ENCODE measurements at regions not wholly inside any gene's neighbourhood (a gene's known extent, or its start where the extent isn't known, plus 50 kb on each side); places are given as distances from the start of the nearest gene placed in this dataset.
A peak's percentile ranks its signal among the peaks of the same experiment; 100 is the strongest.

DNA sequence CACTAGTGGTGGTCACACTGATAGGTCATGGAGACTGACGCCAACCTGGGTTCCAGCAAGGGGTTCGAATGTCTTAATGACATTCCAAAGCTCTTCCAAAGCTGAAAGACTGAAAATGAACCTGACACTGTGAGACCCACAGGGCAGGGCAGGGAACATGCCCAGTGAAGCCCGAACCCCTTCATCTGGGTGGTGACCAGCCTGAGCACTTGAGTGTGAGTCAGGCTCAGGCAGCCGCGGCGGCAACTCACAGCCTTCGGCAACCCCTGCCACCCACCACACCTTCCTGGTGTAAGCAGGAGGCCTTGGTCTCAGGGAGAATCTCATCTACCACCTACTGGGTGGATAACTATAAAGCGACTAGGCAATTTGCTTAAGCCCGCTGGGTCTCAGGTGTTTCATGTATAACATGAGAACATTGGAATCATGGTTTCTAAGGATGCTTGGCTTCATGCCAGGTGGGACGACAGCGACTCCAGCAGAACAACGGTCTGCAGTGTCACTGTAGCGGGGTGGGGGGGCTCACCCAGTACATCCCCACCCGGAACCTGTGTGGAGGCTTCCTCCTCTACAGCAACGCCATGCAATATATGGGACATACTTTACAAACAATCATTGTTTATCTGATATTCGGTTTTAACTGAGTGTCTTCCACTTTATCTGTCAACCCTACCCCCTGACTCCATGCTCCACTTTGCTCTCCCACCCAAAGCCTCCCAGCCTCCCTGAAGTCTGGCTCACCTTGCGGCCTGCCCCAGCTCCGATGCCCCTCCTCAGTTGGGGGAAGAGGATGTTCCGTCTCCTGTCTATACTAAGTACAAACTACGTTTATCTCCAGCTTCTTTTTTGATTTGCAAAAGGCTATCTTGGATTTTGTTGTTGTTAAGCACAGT, 125.0 kb upstream of the MEF2A start:
- DNase-seq (ENCODE audit: low read depth, low spot score), result no peak

DNA sequence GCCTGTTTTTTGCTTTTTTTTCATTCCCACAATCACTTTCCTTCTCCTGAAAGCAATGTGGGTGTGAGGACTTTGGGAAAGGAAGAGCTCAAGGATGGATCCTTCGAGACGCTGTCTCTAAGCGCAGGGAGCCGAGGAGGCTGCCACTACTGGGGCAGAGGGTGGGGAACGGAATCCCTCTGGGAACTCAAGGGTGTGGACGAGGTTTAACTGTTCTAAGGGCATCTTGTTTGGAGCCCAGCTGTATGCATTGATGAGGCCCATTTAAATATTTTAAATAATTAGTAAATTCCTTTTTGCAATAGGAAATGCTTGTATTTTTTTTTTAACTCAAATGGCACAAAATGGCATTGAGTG, 124.4 kb upstream of the MEF2A start:
- DNase-seq (ENCODE audit: low read depth, low spot score), result no peak

DNA sequence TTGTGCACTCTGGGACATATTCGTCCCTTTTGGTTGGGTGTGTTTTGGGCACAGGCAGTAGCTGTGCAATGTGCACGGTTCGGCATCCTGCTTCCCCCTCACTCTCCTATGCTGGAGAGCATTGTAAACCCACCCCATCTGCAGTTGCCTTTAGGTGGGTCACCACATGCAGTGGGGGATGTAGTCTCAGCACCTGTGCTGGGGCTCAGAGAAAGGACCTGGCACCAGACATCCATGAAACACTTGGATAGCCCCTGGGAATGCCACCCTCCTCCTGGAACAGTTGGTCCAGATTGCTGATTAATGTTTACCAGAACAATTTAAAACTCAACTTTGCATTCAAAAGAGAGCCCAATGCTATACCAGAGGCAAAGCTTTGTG, 123.9 kb upstream of the MEF2A start:
- no peak for DNase-seq (ENCODE audit: low read depth, low spot score)

DNA sequence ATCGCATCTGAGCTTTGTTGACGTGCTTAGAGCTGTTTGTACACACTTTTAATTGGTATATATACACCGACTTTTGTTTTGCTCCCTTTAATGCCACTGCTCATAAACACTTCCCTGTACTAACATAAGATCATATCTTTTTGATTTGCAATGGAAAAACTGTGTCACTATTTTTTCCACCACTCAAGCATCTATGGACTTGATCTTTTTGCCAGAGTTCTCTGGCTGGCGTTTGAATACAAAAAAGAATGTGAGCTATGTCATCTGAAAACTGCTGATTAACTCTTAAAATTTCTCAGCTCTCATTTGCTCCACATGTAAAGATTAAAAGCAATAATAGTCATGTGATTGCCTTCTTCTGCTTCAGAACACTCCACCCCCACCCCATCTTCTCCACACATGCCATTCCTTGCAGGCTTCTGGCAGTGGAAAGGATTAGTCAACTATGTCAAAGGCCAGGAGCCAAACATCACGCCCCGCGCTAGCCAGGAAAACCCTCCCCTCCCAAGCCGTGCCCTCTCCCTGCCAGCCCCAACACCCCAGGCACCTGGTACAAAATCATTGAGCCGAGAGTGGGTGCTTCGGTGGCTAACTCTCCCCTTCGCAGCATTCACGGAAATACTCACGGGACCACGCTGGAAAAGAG, 123.4 kb upstream of the MEF2A start:
- no peak for DNase-seq (ENCODE audit: low read depth, low spot score)

DNA sequence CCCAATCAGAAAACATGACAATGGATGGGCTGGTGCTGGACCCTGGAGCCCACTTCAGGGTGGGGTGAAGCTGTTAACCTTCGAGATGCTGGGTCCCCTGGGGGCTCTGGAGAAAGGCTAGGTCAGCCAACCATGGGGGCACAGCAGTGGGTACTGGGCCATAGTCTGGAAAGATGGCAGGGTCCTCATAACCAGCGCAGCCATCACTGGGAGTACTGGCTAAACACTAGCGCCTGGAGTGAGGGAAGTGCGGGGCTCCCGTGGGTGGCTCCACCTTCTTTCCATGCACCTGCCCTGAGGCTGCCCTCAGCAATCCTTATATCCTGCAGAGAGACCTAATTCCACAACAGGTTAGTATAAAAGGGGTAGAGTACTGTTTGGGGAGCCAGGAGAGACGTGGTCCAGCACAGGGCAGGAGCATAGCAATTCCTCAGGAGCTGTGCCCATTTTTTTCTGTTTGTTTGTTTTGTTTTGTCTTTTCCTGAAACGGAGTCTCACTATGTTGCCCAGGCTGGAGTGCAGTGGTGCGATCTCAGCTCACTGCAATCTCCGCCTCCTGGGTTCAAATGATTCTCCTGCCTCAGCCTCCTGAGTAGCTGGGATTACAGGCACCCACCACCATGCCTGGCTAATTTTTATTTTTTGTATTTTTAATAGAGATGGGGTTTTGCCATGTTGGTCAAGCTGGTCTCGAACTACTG, 122.6 kb upstream of the MEF2A start:
- no peak for DNase-seq (ENCODE audit: low read depth, low spot score)

DNA sequence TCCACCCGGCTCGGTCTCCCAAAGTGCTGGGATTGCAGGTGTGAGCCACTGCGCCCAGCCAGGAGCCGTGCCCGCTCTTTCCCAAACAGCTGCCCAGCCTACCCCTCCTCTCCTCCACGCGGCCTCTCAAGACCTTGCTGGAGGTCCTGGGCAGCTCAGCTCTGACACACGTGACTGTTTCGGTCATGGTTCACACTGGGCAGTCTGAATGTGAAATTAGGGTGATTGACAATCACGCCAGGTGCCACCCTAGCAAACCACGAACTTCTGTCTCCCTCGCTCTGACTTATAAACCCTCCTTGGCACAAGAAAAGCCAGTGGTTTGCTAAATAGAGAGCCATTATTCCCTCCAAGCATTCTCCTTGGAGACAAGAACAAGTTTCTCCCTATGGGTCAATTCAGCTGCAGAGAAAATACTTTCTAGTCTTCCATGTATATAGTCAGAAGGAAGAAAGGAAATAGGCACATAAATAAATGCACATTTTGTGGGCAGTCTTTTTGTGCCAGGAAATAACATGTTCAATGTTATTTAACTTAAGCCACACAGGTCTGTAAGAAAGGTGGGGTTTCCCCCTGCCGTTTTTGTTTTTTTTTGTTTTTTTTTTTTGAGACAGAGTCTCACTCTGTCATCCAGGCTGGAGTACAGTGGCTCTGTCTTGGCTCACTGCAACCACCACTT, 121.9 kb upstream of the MEF2A start:
- no peak for DNase-seq (ENCODE audit: low read depth, low spot score)

DNA sequence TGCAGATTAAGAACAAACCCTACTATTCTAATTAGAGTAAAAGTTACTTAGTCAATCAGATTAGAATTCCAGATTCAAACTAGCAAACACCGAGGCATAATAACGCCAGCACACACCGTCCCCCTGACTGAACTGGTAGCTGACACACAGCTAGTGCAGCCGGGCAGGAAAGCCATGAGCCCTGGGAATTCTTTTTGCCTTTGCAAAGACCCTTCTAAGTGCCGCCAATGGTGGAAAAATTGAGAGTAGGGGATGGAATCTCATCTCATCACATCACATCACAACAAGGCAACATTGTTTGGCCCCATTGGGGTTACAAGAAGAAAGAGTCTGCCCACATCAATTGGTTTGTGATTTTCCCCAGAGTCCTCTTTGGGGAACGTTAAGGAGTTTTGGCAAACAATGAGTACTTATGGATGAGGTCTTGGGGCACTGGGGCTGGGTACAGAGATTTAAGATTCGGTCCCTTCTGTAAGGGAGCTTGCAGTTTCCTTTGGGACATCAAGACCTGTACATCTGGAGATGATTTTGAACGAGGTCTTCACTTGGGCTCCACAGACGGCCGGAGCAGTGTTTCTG, 120.4 kb upstream of the MEF2A start:
- DNase-seq (ENCODE audit: low read depth, low spot score), result no peak

DNA sequence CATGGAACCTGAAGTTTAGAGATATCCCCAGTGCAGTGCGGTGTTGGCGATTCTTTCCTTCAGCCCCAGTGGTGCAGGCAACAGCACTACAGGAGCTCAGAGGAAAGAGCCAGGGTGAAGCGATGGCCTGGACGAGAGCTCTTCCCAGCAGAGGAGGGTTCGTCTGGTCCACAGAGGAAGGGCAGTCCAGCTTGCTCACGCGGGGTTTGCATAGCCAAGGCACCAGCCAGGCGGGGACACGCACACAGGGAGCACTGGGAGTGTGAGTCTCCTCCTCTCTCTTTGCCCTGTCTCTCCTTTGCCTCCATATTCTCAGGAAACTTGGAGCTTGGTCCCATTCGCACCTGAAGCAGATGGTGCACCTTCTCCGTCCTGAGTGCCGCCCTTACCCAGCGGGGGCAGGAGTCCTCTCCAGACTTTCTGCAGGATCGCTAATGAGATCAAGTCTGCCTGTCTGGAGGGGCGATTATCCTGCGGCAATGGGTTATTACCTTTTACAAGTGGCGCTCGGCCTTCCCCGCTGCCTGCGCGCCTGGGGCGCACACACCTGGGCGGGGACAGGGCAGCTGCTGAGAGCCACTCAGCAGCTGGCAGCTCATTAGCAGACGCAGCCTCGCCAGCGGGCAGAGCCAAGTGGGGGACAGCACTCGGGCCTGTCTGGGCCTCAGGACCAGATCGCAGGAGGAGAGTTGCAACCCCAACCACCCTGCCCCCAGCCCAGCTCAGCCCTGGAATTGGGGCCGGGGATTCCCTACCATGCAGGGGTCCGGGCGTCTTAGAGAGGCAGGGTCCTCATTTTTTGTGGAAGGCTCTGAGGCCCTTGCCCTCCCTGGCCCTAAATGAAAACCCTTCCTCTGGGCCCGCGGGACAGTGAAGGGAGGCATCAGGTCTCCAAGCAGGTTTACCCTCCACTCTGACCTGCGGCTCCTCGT, 119.0 kb upstream of the MEF2A start:
- DNase-seq (ENCODE audit: low read depth, low spot score), result no peak

DNA sequence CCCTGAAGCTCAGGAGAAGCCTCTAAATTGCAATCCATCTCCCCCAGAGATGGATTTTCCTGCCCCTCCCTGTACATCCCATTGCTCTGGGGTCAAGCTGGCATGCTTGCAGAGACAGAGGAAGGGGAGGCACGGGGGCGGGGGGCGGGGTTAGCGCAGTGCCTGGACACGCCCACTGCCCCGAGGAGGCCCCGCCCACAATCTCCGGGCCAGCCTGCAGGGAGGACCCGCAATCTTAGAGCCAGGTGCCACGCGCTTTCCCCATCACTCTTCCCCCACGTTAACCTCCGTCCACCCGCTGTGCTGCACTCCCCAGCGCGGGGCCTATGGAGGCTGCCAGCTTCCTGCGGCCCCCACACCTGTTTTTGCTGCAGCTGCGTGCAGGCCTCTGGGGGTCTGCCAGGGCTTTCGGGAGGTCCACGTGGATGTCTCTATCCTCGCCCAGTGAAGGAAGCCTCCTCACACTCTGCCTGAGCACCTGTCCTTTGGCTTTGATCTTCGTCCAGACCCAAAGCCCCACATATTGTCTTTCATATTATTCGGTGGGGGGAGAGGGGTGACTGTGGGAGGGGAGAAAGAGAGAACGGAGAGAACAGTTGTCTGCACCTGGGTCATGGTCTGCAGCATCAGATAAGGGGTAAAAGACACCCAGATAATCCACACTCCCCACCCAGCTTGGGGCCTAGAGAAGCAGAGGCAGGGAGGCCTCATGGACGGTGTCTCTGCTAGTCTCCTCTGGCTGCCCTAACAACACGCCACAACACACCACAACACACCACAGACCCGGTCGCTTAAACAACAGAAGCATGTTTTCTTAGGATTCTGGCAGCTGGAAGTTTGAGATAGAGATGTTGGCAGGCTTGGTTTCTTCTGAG, 118.0 kb upstream of the MEF2A start:
- no peak for DNase-seq (ENCODE audit: low read depth, low spot score)

DNA sequence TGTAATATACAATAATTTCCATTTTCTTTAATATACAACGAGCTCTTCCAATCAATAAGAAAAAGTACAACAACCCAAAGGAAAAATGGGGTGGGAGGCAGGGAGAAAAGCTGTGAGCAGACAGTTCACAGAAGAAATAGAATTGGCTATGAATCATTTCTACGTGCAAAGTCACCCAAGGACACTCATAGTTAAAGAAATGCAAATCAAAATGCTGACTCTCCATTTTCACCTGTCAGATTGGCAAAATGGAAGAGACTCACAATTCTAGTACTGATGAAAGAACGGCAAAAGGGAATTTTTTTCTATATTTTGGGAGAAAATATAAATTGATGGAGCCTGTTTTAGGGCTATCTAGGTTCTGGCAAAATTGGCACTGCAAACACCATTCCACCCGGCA, 116.3 kb upstream of the MEF2A start:
- DNase-seq (ENCODE audit: low read depth, low spot score), result no peak

DNA sequence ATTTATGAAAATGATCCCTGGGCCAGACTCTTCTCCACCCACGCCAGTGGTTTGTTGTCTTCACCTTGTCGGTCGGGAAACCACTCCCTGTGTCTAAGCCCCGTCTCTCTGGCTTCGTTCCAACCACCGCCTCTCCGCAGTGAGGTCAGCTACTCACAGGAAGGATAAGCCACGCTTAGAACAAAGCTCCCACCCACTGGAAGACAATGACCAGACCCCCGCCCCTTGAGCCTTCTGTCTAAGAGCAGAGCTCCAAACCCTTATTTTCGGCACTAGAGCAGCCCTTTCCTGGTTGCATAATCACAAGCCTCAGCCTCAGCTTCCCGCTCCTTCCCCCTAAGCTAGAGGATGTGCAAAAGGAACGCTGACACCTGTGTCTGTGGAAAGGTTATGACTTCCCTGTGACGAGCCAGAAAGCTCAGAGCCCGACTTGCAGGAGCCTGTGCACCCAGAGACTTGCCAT, 114.9 kb upstream of the MEF2A start:
- DNase-seq (ENCODE audit: low read depth, low spot score), result no peak

DNA sequence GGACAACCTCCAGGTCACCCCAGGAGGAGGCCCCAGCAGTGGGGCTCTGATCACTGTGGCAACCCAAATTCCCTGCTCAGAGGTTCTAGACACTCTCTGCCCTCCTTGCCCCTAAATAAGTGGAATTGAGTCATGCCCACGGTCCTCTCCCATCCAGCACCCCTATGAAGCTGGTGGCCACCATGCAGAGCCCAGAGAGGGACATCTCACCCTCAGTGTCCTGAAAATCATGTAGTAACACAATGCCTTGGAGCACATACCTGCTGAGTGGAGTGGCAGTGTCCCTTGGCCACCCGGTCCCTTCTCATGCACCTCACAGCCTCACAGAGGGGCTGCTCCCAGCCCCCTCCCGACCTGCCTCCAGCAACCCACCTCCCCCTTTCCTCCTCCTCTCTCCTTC, 114.3 kb upstream of the MEF2A start:
- DNase-seq (ENCODE audit: low read depth, low spot score), result no peak

DNA sequence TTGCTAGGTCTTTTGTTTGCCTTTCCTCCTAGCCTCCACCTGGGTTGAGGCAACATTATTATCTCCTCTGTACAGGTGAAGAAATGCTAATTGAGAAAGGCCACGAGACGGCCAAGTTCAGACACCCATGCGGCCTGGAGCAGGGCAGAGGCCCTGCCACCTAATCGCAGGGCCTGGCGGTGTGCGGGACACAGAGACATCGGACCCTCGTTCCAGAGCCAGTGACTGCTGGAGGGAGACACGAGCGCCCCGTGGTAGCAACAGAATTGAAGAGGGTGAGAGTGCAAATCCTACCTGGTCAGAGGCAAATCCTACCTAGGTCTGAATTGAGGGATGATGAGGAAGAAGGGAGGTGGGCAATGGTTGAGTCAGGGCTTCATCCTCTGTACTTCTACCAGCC, 113.8 kb upstream of the MEF2A start:
- DNase-seq (ENCODE audit: low read depth, low spot score), result no peak

DNA sequence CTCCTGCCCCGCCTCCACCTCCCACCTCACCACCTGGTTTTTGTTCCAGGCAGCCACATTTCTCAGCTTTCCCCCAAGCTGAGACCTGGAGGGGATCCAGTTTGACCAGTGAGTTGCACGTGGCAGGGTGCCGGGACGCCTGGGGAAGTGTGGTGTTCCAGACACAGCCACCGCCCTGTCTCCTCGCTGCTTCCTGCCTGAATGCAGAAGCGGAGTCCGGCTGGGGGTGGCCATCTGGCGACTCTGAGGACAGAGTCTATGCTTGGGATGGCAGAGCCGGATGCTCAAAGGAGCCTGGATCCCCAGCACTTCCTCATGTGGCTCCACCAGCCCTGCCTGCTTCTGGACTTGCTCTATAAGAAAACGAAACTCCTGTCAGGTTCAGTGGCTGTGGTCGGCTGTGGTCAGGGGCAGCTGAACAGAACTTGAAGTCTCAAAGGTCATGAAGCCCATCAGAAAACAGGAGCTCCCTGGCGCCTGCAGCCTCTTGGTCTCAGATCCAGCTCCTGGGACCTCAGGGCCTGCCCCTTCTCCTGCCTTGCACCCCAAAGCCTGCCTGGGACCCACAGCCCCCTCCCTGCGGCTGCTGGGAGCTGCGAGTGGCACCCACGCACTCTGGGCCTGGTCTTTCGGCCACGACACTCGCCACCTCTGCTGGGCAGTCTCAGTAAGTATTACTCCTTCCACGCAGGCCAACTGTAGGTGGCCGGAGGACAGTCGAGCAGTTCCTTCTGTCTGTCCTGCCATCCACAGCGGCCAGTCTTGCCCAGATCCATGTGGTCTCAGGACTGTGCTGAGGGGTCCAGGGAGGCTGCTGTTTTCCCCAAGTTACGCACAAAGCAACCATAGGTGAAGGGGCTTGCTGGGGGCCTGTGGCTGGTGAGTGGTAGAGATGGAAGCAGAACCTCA, 112.8 kb upstream of the MEF2A start:
- DNase-seq (ENCODE audit: low read depth, low spot score), result no peak

DNA sequence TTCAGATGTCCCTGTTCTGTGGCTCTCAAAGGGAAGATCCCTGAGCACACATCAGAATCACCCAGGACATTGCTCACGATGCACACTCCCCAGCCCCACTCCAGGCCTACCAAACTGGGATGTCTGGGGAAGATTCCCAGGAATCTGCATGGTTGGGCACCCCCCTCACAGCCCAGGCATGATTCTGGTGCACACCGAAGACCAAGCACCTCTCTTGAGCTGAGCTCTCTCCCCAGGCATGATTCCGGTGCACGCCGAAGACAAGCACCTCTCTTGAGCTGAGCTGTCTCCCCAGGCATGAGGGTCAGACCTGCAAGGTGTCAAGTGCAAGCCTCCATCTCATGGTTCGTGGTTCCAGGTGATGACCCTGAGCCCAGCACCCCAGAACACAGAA, 112.2 kb upstream of the MEF2A start:
- DNase-seq (ENCODE audit: low read depth, low spot score), result no peak

DNA sequence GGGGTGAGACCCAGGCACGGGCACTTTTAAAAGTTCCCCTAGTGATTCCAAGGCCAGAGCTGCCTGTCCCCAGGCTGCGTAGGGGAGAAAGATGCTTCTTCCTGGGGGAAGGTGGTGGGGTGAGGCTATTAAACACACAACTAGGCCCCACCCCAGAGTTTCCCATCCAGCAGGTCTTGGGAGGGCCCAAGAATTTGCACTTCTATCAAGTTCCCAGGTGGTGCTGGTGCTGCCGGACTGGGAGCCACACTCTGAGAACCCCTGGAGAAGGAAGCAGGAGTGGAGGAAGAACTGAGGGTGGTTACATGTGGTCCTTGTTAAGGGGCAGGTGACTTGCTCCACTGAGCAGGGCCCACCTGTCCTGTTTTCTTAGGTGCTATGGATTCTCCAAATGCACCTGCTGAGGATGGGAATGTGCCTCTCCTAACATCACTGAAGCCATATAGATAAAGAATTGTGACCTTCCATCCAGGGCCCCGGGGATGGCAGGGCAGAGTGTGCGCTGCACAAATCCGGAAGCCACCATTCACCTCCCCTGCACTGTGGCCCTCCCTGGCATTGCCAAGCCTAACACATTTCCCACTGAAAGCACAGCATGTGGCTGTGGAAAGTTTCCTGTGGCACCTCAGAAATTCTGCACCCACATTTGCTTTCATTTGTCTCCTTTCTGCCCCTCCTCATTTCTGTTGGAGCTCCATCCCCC, 111.5 kb upstream of the MEF2A start:
- DNase-seq (ENCODE audit: low read depth, low spot score), result no peak

DNA sequence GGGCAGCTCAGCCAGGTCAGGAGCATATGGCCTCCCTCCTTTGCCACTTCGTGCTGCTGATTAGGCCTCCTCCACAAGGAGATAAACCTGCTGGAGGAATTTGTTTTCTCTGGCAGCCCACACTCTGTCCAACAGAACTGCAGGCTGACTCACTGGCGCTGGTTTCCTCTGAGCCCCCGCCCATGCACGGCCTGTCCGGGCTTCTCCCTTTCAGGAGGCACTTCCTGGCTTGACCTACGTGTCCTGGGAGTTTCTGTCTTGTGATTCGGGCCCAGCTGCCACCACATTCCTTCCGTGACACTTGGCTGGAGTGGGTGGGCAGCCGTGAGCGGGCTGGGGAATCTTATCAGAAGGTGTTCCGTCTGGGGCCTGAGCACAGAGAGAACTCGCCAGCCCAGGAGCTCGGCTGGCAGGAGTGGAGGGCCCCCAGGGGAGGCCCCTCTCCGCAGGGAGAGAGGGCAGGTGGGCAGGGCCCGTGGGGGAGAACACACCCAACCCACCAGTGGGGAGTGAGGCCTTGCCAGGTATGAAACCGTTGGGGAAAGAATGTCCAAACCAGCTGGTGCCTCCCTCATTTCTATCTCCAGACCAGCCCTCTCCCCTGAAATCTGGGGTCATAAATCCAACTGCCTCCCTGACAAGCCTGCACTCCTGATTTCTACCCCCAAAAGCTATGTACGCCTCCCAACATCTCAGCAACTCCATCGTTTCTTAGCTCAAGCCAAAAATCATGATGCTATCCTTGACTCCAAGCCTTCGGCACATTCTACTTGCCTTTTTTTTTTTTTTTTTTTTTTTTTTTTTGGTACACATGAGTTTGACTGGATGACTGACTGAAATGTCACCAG, 110.6 kb upstream of the MEF2A start:
- peak; percentile 62 for DNase-seq (ENCODE audit: low read depth, low spot score)

Measured in brain pericyte (primary cell).